CD14-positive monocyte (primary cell): ENCODE measurements at regions not wholly inside any gene's neighbourhood (a gene's known extent, or its start where the extent isn't known, plus 50 kb on each side); places are given as distances from the start of the nearest gene placed in this dataset.

ENCODE experiments used
- DNase-seq, 3 donors: peaks; one replicate each; pipeline ENCODE4 v3.0.0-alpha.2; 2011 to 2022
- H2AFZ ChIP-seq: 2 replicates; pipeline ENCODE4 v1.6.0; 2012; ENCODE audit warnings: mild to moderate bottlenecking, low read depth, low read length, inconsistent platforms; ENCODE audit not compliant: insufficient read depth, poor library complexity, severe bottlenecking
- H3K27ac ChIP-seq, 2 donors: 1 replicate in 1 of 2; 2 replicates in 1 of 2; pipeline ENCODE4 v1.5.1; 2012 to 2013; ENCODE audit warnings: low read length in 2 of 2, control low read depth in 1 of 2, inconsistent platforms in 1 of 2, low read depth in 1 of 2, mild to moderate bottlenecking in 1 of 2
- H3K27me3 ChIP-seq, 2 donors: one replicate each; pipeline versions ENCODE4 v1.6.0 to v1.6.1; 2011 to 2013; ENCODE audit warnings: low read length in 2 of 2; ENCODE audit not compliant: control insufficient read depth in 2 of 2, insufficient read depth in 2 of 2
- H3K36me3 ChIP-seq, 2 donors: replicated peaks in 1 of 2; 1 replicate in 1 of 2; 2 replicates in 1 of 2; pipeline versions ENCODE4 v1.5.1 to v1.6.1; 2012 to 2013; ENCODE audit warnings: low read length in 2 of 2, control low read depth in 1 of 2, inconsistent platforms in 1 of 2, mild to moderate bottlenecking in 1 of 2; ENCODE audit not compliant: insufficient read depth in 2 of 2, control insufficient read depth in 1 of 2
- H3K4me1 ChIP-seq, 2 donors: 1 replicate in 1 of 2; 2 replicates in 1 of 2; pipeline versions ENCODE4 v1.5.1 to v1.6.1; 2012 to 2013; ENCODE audit warnings: low read length in 2 of 2, control low read depth in 1 of 2, inconsistent platforms in 1 of 2, mild to moderate bottlenecking in 1 of 2, moderate library complexity in 1 of 2; ENCODE audit not compliant: insufficient read depth in 2 of 2, control insufficient read depth in 1 of 2
- H3K4me2 ChIP-seq: replicated peaks from 2 replicates; pipeline ENCODE3; 2012; ENCODE audit warnings: low read length, moderate library complexity, mild to moderate bottlenecking; ENCODE audit not compliant: poor library complexity, severe bottlenecking; ENCODE audit errors: extremely low read depth
- H3K4me3 ChIP-seq, 3 experiments: fragments of 200-600 bp in 1 of 3; sonication (generic) in 1 of 3; replicated peaks in 1 of 3; 1 replicate in 2 of 3; 2 replicates in 1 of 3; pipeline ENCODE4 v1.5.1; 2011 to 2013; ENCODE audit warnings: low read length in 3 of 3, mild to moderate bottlenecking in 3 of 3, control low read depth in 2 of 3, low read depth in 2 of 3, inconsistent platforms in 1 of 3, moderate library complexity in 1 of 3
- H3K79me2 ChIP-seq: 2 replicates; pipeline ENCODE4 v1.6.0; 2012; ENCODE audit warnings: mild to moderate bottlenecking, control low read depth, inconsistent platforms, low read length, moderate library complexity; ENCODE audit not compliant: insufficient read depth
- H3K9ac ChIP-seq: 2 replicates; pipeline ENCODE4 v1.6.0; 2017; ENCODE audit warnings: low read length, mild to moderate bottlenecking; ENCODE audit not compliant: insufficient read depth, poor library complexity, severe bottlenecking
- H3K9me3 ChIP-seq, 2 donors: replicated peaks in 1 of 2; 1 replicate in 1 of 2; 2 replicates in 1 of 2; pipeline versions ENCODE4 v1.5.1 to v1.6.1; 2012 to 2013; ENCODE audit warnings: low read length in 2 of 2, control low read depth in 1 of 2; ENCODE audit not compliant: control insufficient read depth in 1 of 2, insufficient read depth in 1 of 2
- H4K20me1 ChIP-seq: 2 replicates; pipeline ENCODE4 v1.6.0; 2012; ENCODE audit warnings: mild to moderate bottlenecking, low read length, control low read depth, moderate library complexity; ENCODE audit not compliant: insufficient read depth
- H3K27ac Mint-ChIP-seq, 7 donors: one replicate each; pipeline ENCODE4 v1.8.0; 2020; ENCODE audit warnings: mild to moderate bottlenecking in 7 of 7, mixed read lengths in 7 of 7, moderate library complexity in 6 of 7, inconsistent platforms in 2 of 7
- H3K27me3 Mint-ChIP-seq, 3 donors: one replicate each; pipeline ENCODE4 v1.8.0; 2021 to 2022; ENCODE audit warnings: low read depth in 3 of 3, mild to moderate bottlenecking in 3 of 3, mixed read lengths in 3 of 3, moderate library complexity in 3 of 3, inconsistent platforms in 1 of 3
- H3K36me3 Mint-ChIP-seq, 2 donors: one replicate each; pipeline ENCODE4 v1.8.0; 2020; ENCODE audit warnings: mixed read lengths in 2 of 2, inconsistent platforms in 1 of 2, mild to moderate bottlenecking in 1 of 2
- H3K4me1 Mint-ChIP-seq: one replicate; pipeline ENCODE4 v1.8.0; 2020; ENCODE audit warnings: mild to moderate bottlenecking, mixed read lengths
- H3K4me3 Mint-ChIP-seq, 2 donors: one replicate each; pipeline ENCODE4 v1.8.0; 2020; ENCODE audit warnings: mild to moderate bottlenecking in 2 of 2, mixed read lengths in 2 of 2, moderate library complexity in 1 of 2
- H3K9me3 Mint-ChIP-seq, 7 donors: one replicate each; pipeline ENCODE4 v1.8.0; 2020 to 2022; ENCODE audit warnings: mixed read lengths in 7 of 7, mild to moderate bottlenecking in 6 of 7, moderate library complexity in 6 of 7, inconsistent platforms in 2 of 7
- WGBS: methylation state at CpG from one replicate; pipeline ENCODE4 v1.1.5; 2013; ENCODE audit warnings: missing lambda C conversion rate; ENCODE audit not compliant: insufficient coverage; 5-methylcytosine and 5-hydroxymethylcytosine counted together
- intact Hi-C, 2 donors: fragments of 100-400 bp; cut with micrococcal nuclease; formaldehyde crosslinking; loops; one replicate each; pipeline versions ENCODE4 v1.15.0 to v1.15.1; 2023
- TF ChIP-seq, protein P1 (sequence below): fragments of 200-600 bp; IDR thresholded peaks from one replicate; pipeline ENCODE4 v1.8.0; 2022; ENCODE audit warnings: antibody characterized with exemption, mild to moderate bottlenecking

DNA sequence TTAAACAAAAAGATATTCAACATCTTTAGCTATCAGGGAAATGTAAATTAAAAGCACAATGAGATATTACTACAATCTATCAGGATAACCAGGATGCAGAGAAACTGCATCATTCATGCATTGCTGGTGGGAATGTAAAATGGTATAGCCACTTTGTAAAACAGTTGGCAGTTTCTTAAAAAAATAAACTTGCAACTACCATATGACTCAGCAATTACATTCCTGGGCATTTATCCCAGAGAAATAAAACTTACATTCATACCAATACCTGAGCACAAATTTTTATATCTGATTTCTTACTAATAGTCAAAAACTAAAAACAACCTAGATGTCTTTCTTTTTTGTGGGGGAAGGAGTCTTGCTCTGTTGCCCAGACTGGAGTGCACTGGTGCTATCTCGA is 190.3 kb upstream of the TAB2 start:
- TF ChIP-seq, protein P1, sequence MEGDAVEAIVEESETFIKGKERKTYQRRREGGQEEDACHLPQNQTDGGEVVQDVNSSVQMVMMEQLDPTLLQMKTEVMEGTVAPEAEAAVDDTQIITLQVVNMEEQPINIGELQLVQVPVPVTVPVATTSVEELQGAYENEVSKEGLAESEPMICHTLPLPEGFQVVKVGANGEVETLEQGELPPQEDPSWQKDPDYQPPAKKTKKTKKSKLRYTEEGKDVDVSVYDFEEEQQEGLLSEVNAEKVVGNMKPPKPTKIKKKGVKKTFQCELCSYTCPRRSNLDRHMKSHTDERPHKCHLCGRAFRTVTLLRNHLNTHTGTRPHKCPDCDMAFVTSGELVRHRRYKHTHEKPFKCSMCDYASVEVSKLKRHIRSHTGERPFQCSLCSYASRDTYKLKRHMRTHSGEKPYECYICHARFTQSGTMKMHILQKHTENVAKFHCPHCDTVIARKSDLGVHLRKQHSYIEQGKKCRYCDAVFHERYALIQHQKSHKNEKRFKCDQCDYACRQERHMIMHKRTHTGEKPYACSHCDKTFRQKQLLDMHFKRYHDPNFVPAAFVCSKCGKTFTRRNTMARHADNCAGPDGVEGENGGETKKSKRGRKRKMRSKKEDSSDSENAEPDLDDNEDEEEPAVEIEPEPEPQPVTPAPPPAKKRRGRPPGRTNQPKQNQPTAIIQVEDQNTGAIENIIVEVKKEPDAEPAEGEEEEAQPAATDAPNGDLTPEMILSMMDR = no peak
- H3K27ac Mint-ChIP-seq = no peak overlapping the region
- peaks cover 0 to 3% (median 0%) of the 10 kb centered on the region in 3 donors for H3K27me3 Mint-ChIP-seq
- no peak overlapping the region for H3K9ac ChIP-seq
- no peaks in the 10 kb centered on the region for H3K9me3 ChIP-seq
- H3K27me3 ChIP-seq = no peaks in the 10 kb centered on the region
- no peaks in the 10 kb centered on the region for H3K9me3 Mint-ChIP-seq
- no peak overlapping the region for H3K4me3 ChIP-seq
- intact Hi-C loops = no loop called here
- DNase-seq = no peak
- H3K27ac ChIP-seq = no peak overlapping the region
- no peaks in the 10 kb centered on the region for H3K36me3 ChIP-seq
- H2AFZ ChIP-seq = no peak overlapping the region
- H3K4me2 ChIP-seq = no peak overlapping the region
- no peak overlapping the region for H3K4me3 Mint-ChIP-seq
- H4K20me1 ChIP-seq = no peaks in the 10 kb centered on the region
- H3K4me1 Mint-ChIP-seq = peaks cover 28% of the 10 kb centered on the region
- H3K4me1 ChIP-seq = peaks cover 14 to 24% of the 10 kb centered on the region in 2 donors
- WGBS = no CpG with 5 or more reads among the region's 1 CpG
- no peaks in the 10 kb centered on the region for H3K36me3 Mint-ChIP-seq
- H3K79me2 ChIP-seq = no peaks in the 10 kb centered on the region

DNA sequence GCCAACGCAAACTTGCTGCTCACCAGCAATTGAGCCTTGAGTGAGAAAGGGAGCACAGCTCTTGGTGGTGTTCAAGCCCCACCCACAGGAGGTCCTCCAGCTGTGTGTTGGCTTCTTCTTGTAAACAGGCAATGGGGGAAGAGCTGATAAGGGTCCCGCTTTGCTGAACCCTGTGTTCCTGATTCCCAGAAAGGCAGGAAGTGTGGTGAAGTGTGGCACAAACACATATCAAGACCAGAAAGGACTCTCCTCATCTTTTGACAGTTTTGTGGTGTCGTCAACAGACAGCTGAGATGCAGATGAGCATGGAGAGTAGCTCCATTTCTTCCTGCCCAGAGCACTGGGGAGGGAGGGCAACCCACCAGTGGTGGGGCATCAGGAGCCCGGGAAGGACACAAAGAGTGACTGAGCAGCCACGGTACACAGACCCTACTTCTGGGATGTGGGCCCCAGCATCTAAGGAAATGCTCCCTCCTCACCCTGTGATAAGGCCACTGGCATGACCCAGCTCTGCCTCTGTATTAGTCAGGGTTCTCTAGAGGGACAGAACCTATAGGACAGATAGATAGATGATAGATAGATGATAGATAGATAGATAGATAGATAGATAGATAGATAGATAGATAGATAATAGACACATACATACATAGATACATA is 188.9 kb upstream of the TAB2 start:
- H3K27me3 ChIP-seq = no peaks in the 10 kb centered on the region
- no peaks in the 10 kb centered on the region for H3K79me2 ChIP-seq
- Mint-ChIP-seq H3K27me3 (peaks cover 0 to 4% (median 0%) of the 10 kb centered on the region in 3 donors), H3K4me3 (no peak overlapping the region), H3K4me1 (peaks cover 28% of the 10 kb centered on the region), H3K27ac (no peak overlapping the region), H3K36me3 (no peaks in the 10 kb centered on the region), H3K9me3 (peaks cover 0 to 2% (median 0%) of the 10 kb centered on the region in 7 donors)
- no peaks in the 10 kb centered on the region for H3K9me3 ChIP-seq
- H3K4me3 ChIP-seq = no peak overlapping the region
- H3K27ac ChIP-seq = no peak overlapping the region
- H4K20me1 ChIP-seq = no peaks in the 10 kb centered on the region
- TF ChIP-seq, protein P1 = no peak
- no peaks in the 10 kb centered on the region for H3K36me3 ChIP-seq
- 6% methylated on average over 3 of the region's 5 CpGs for WGBS
- no peak overlapping the region for H3K4me2 ChIP-seq
- intact Hi-C loops = no loop called here
- peaks cover 14 to 24% of the 10 kb centered on the region in 2 donors for H3K4me1 ChIP-seq
- H3K9ac ChIP-seq = no peak overlapping the region
- H2AFZ ChIP-seq = peak overlapping the region; percentile 52
- DNase-seq = no peak
